Uterus (tissue), 3 donors: ENCODE measurements at regions not wholly inside any gene's neighbourhood (a gene's known extent, or its start where the extent isn't known, plus 50 kb on each side); places are given as distances from the start of the nearest gene placed in this dataset.
"Not testable (repeated sequence)": the region's sequence is repeated elsewhere in the genome, so short reads cannot be mapped to it uniquely, and the experiment has no call there.

Source experiments
- DNase-seq, 2 donors: peaks; one replicate each; pipeline ENCODE4 v3.0.0-alpha.2; 2019 to 2020
- H3K27ac ChIP-seq, 2 donors: fragments of 200-600 bp; sonication (generic); 1 replicate in 1 of 2; 2 replicates in 1 of 2; pipeline ENCODE4 v1.5.1; 2016 to 2018
- H3K27me3 ChIP-seq, 2 donors: fragments of 200-600 bp; sonication (generic); one replicate each; pipeline ENCODE4 v1.5.1; 2018 to 2019; ENCODE audit warnings: control low read depth in 1 of 2
- H3K36me3 ChIP-seq, 2 donors: fragments of 200-600 bp; sonication (generic); one replicate each; pipeline ENCODE4 v1.5.1; 2019; ENCODE audit warnings: control low read depth in 1 of 2
- H3K4me1 ChIP-seq, 2 donors: fragments of 200-600 bp; sonication (generic); one replicate each; pipeline ENCODE4 v1.5.1; 2018 to 2019; ENCODE audit warnings: control low read depth in 1 of 2
- H3K4me3 ChIP-seq, 2 donors: fragments of 200-600 bp; sonication (generic); 1 replicate in 1 of 2; 2 replicates in 1 of 2; pipeline ENCODE4 v1.5.1; 2018 to 2019; ENCODE audit warnings: mild to moderate bottlenecking in 1 of 2
- H3K9me3 ChIP-seq, 2 donors: fragments of 200-600 bp; sonication (generic); one replicate each; pipeline ENCODE4 v1.5.1; 2019; ENCODE audit warnings: control low read depth in 1 of 2
- CTCF ChIP-seq, 4 experiments: fragments of 200-600 bp in 2 of 4; fragments of 450-650 bp in 2 of 4; sonication (generic) in 2 of 4; IDR thresholded peaks; one replicate each; pipeline ENCODE4 v1.5.1; 2016 to 2019; ENCODE audit warnings: antibody characterized with exemption in 4 of 4, mild to moderate bottlenecking in 2 of 4, moderate library complexity in 1 of 4
- POLR2A ChIP-seq, 2 donors: fragments of 450-650 bp; IDR thresholded peaks; one replicate each; pipeline ENCODE4 v1.6.1; 2016; ENCODE audit warnings: antibody characterized with exemption in 2 of 2, mild to moderate bottlenecking in 1 of 2, moderate library complexity in 1 of 2
- intact Hi-C: fragments of 100-400 bp; cut with DNase I; formaldehyde crosslinking; loops from one replicate; pipeline ENCODE4 v1.15.1; 2023; ENCODE audit warnings: low total_unique reads
- donor health status: DM: yes; HTN: yes; CAD: no.

DNA sequence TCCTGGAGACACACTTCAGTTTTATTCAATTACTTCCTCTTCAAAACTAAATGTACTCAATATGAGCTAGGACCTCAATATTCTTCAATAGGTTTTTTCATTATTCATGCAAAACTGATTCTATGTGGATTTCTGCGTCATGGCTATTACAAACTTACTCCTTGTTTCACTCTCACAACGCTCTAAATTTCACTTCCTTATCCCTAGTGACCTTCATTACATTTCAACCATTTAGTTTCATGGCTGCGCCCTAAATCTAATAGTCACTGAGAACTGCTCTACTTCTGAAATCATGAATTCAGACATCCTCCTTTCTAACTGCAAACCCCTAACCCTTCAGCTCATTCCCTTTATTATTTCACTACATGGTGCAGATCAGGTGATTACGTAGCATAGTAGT is 93.9 kb downstream of the SLC25A46 start:
- no peaks in the 10 kb centered on the region for H3K9me3 ChIP-seq
- no peak overlapping the region for H3K27ac ChIP-seq
- no peaks in the 10 kb centered on the region for H3K4me1 ChIP-seq
- no peak for DNase-seq
- H3K4me3 ChIP-seq, result no peak overlapping the region
- no peak for TF ChIP-seq POLR2A (IDR thresholded peaks at IDR 0.05)
- no peak for TF ChIP-seq CTCF (IDR thresholded peaks at IDR 0.05)
- no peaks in the 10 kb centered on the region for H3K36me3 ChIP-seq
- no peaks in the 10 kb centered on the region for H3K27me3 ChIP-seq
- intact Hi-C loops, result no loop called here

DNA sequence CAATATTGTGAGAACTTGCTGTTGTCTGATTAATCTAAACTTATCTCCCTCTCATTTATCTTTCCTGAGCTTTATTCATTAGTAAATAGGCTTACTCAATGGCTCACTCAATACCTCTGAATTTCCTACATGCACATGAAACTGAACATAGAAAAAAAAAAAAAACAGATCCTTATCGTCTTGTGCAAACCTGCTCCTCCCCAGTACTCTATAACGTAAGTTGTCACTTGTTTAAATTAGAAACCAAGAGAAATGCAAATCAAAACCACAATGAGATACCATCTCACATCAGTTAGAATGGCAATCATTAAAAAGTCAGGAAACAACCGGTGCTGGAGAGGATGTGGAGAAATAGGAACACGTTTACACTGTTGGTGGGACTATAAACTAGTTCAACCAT is 96.1 kb downstream of the SLC25A46 start:
- intact Hi-C loops, H3K27me3 ChIP-seq, H3K36me3 ChIP-seq, DNase-seq, H3K4me1 ChIP-seq, H3K27ac ChIP-seq, H3K4me3 ChIP-seq, H3K9me3 ChIP-seq: not testable (repeated sequence)

- H3K4me1 ChIP-seq, result peaks cover 0 to 3% of the 10 kb centered on the region in 2 donors
- TF ChIP-seq CTCF (IDR thresholded peaks at IDR 0.05) (no peak), POLR2A (IDR thresholded peaks at IDR 0.05) (no peak)
- no peaks in the 10 kb centered on the region for H3K36me3 ChIP-seq
- DNase-seq, result no peak
- intact Hi-C loops, result no loop called here
- H3K9me3 ChIP-seq, result no peaks in the 10 kb centered on the region
- no peak overlapping the region for H3K4me3 ChIP-seq
- H3K27ac ChIP-seq, result no peak overlapping the region
- H3K27me3 ChIP-seq, result no peaks in the 10 kb centered on the region
These were observed 98.0 kb downstream of the SLC25A46 start for GRCh38 chr5:110836851-110837250.

DNA sequence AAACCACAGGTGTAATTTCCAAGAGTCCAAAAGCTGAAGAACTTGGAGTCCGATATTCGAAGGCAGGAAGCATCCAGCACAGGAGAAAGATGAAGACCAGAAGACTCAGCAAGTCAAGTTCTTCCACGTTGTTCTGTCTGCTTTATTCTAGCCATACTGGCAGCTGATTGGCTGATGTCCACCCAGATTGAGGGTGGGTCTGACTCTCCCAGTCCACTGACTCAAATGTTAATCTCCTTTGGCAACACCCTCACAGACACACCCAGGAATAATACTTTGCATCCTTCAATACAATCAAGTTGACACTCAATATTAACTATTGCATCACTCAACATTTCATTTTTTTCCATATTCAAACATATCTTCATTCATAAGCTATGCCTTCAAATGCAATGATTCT is 99.5 kb downstream of the SLC25A46 start:
- H3K4me1 ChIP-seq, H3K27ac ChIP-seq, H3K36me3 ChIP-seq, H3K4me3 ChIP-seq, H3K27me3 ChIP-seq, intact Hi-C loops, DNase-seq, H3K9me3 ChIP-seq: not testable (repeated sequence)

DNA sequence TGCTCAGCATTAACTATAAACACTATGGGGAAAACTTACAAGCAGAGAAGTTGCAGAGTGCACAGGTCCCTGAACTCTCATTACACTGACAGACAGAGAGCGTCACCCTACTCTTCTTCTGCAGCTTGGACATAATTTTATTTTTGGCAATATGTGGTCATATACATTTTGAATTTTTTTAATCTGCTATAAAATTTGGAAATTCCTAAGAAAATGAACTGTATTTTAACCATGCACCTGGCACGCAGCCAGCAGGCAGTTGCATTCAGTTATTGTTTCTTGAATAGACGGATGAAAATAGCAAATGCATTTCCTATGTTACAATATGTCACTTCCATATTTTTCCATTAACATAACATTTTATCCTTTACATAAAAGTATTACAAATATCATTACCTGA is 100.2 kb downstream of the SLC25A46 start:
- Histone ChIP-seq H3K4me1 (peaks cover 0 to 3% of the 10 kb centered on the region in 2 donors), H3K27me3 (no peaks in the 10 kb centered on the region), H3K27ac (no peak overlapping the region), H3K4me3 (no peak overlapping the region), H3K36me3 (no peaks in the 10 kb centered on the region), H3K9me3 (no peaks in the 10 kb centered on the region)
- DNase-seq, result no peak
- intact Hi-C loops, result no loop called here
- TF ChIP-seq CTCF (IDR thresholded peaks at IDR 0.05) (no peak), POLR2A (IDR thresholded peaks at IDR 0.05) (no peak)

- DNase-seq, result peak in 1 of 2 donors; percentile 23
- TF ChIP-seq CTCF (IDR thresholded peaks at IDR 0.05) (no peak), POLR2A (IDR thresholded peaks at IDR 0.05) (no peak)
- H3K27me3 ChIP-seq, result no peaks in the 10 kb centered on the region
- H3K36me3 ChIP-seq, result no peaks in the 10 kb centered on the region
- H3K9me3 ChIP-seq, result no peaks in the 10 kb centered on the region
- intact Hi-C loops, result no loop called here
- no peak overlapping the region for H3K4me3 ChIP-seq
- peaks cover 0 to 3% of the 10 kb centered on the region in 2 donors for H3K4me1 ChIP-seq
- no peak overlapping the region for H3K27ac ChIP-seq
These were observed 101.6 kb downstream of the SLC25A46 start for GRCh38 chr5:110840347-110840960.
